Activated naive CD4-positive, alpha-beta T cell treated with anti-CD3 and anti-CD28 coated beads, Interleukin-2, amount 50 U/mL, for 24 hours (primary cell): ENCODE measurements at regions not wholly inside any gene's neighbourhood (a gene's known extent, or its start where the extent isn't known, plus 50 kb on each side); places are given as distances from the start of the nearest gene placed in this dataset.

Experiments
- H3K27ac Mint-ChIP-seq: one replicate; pipeline ENCODE4 v1.8.0; 2021; ENCODE audit warnings: mild to moderate bottlenecking, mixed read lengths
- H3K27me3 Mint-ChIP-seq: one replicate; pipeline ENCODE4 v1.8.0; 2021; ENCODE audit warnings: mixed read lengths
- H3K36me3 Mint-ChIP-seq: one replicate; pipeline ENCODE4 v1.8.0; 2021; ENCODE audit warnings: mixed read lengths
- H3K4me1 Mint-ChIP-seq: one replicate; pipeline ENCODE4 v1.8.0; 2021; ENCODE audit warnings: mixed read lengths
- H3K4me3 Mint-ChIP-seq: one replicate; pipeline ENCODE4 v1.8.0; 2021; ENCODE audit warnings: mild to moderate bottlenecking, mixed read lengths
- H3K9me3 Mint-ChIP-seq: one replicate; pipeline ENCODE4 v1.8.0; 2021; ENCODE audit warnings: mixed read lengths

DNA sequence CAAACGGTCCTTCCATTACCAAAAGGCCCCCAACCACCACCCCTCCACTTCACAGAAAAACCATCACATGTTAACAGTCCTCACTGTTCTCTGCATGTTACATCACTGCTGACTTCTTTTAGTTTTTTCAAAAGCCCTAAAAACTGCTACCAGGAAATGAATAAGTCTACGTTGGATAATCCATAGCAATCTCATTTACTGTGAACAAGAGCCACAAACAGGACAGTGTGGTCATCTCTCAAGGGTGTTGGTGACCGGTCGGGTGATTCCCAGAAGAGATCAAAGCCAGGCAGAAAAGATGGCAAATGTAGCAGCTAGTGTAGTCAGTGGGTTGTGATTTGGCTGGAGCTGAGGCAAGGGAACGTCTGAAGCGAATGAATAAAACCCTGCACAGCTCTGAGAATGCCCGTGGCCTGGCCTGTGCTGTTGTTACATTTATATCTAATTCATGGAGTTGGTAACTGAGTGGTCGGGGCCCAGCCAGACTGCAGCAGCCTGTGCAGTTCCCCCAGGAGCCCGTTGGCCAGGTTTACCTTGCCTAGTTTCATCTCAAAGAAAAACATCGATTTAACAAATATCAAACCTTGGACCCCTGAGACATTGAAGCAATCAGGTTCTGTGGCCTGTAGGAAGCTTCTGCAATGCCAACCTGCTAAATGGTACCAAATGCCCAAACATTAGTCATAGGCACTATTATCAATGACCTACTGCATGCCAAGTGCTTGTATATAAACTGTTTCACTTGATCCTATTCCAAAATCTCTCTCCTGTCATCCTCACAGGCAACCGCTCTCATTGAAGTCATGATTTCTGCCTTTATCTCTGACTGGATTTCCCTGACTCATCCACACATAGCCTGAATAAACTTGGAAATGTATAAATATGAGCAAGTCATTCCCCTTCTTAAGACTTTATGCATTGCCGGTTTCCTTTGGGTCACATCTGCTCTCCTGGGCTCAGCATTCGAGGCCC, 153.8 kb upstream of the SERP2 start:
- Mint-ChIP-seq H3K27ac (no peak overlapping the region), H3K4me3 (no peak overlapping the region), H3K4me1 (no peaks in the 10 kb centered on the region), H3K9me3 (no peaks in the 10 kb centered on the region), H3K36me3 (no peaks in the 10 kb centered on the region), H3K27me3 (no peaks in the 10 kb centered on the region)

GRCh38 chr13:44220948-44221347, 152.7 kb upstream of the SERP2 start:
- H3K4me1 Mint-ChIP-seq: no peaks in the 10 kb centered on the region

GRCh38 chr13:44221657-44222056, 152.0 kb upstream of the SERP2 start:
- no peaks in the 10 kb centered on the region for H3K4me1 Mint-ChIP-seq
- H3K27ac Mint-ChIP-seq: no peak overlapping the region
- no peaks in the 10 kb centered on the region for H3K9me3 Mint-ChIP-seq
- no peaks in the 10 kb centered on the region for H3K36me3 Mint-ChIP-seq
- H3K4me3 Mint-ChIP-seq: no peak overlapping the region
- no peaks in the 10 kb centered on the region for H3K27me3 Mint-ChIP-seq

More at GRCh38 chr13:44220948-44221347, 152.7 kb upstream of the SERP2 start:
- Mint-ChIP-seq H3K4me3 (no peak overlapping the region), H3K9me3 (no peaks in the 10 kb centered on the region), H3K36me3 (no peaks in the 10 kb centered on the region), H3K27ac (no peak overlapping the region), H3K27me3 (no peaks in the 10 kb centered on the region)

- no peak overlapping the region for H3K27ac Mint-ChIP-seq
- H3K9me3 Mint-ChIP-seq: no peaks in the 10 kb centered on the region
- H3K4me1 Mint-ChIP-seq: no peaks in the 10 kb centered on the region
- no peak overlapping the region for H3K4me3 Mint-ChIP-seq
- H3K36me3 Mint-ChIP-seq: no peaks in the 10 kb centered on the region
- no peaks in the 10 kb centered on the region for H3K27me3 Mint-ChIP-seq
Observed at GRCh38 chr13:44223770-44224444, 149.7 kb upstream of the SERP2 start.

GRCh38 chr13:44224450-44225149, 149.0 kb upstream of the SERP2 start:
- no peaks in the 10 kb centered on the region for H3K4me1 Mint-ChIP-seq
- no peaks in the 10 kb centered on the region for H3K27me3 Mint-ChIP-seq
- H3K9me3 Mint-ChIP-seq: no peaks in the 10 kb centered on the region
- no peak overlapping the region for H3K4me3 Mint-ChIP-seq
- H3K36me3 Mint-ChIP-seq: no peaks in the 10 kb centered on the region
- no peak overlapping the region for H3K27ac Mint-ChIP-seq

GRCh38 chr13:44229371-44230030, 144.1 kb upstream of the SERP2 start:
- Mint-ChIP-seq H3K27ac (no peak overlapping the region), H3K9me3 (no peaks in the 10 kb centered on the region), H3K27me3 (no peaks in the 10 kb centered on the region), H3K4me3 (no peak overlapping the region), H3K4me1 (no peaks in the 10 kb centered on the region), H3K36me3 (no peaks in the 10 kb centered on the region)

DNA sequence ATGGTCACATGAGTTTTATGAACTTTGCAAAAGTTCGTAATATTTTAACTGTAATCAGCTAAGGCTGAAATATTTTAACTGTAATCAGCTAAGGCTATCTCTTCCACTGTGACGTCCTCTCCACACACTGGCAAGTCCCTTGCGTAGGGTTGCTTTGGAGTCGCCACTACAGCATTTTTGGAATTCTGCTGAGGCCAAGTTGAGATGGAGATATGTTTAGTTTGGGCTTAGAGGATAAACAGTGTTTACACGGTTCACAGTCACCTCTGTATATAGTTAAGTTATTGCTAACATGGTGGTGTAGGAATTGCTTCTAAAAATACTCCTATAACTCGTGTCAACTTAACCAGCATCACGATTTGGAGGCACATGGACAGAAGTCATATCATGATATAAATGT, 143.6 kb upstream of the SERP2 start:
- Mint-ChIP-seq H3K4me3 (no peak overlapping the region), H3K27me3 (no peaks in the 10 kb centered on the region), H3K4me1 (no peaks in the 10 kb centered on the region), H3K9me3 (no peaks in the 10 kb centered on the region), H3K36me3 (no peaks in the 10 kb centered on the region), H3K27ac (no peak overlapping the region)

DNA sequence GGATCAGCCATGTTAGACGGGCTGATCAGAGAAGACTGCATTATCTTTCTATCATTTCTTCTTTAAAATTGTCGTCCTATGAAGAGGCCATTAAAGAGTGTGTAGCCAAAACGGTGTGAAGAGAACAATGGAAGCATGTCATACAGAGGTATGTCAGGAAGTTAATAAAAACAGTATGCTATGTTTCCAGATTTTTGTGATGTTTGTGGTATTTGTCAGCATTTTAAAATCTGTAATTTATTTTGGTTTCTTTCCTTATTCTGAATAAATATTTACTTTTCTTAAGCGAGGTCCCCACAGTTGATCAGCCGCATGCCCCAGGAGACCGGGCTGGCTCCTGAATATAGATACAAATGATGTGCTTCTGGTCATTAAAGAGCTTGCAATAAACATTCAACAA, 142.9 kb upstream of the SERP2 start:
- H3K4me1 Mint-ChIP-seq: no peaks in the 10 kb centered on the region
- H3K36me3 Mint-ChIP-seq: no peaks in the 10 kb centered on the region
- no peaks in the 10 kb centered on the region for H3K9me3 Mint-ChIP-seq
- H3K4me3 Mint-ChIP-seq: no peak overlapping the region
- no peaks in the 10 kb centered on the region for H3K27me3 Mint-ChIP-seq
- H3K27ac Mint-ChIP-seq: no peak overlapping the region

DNA sequence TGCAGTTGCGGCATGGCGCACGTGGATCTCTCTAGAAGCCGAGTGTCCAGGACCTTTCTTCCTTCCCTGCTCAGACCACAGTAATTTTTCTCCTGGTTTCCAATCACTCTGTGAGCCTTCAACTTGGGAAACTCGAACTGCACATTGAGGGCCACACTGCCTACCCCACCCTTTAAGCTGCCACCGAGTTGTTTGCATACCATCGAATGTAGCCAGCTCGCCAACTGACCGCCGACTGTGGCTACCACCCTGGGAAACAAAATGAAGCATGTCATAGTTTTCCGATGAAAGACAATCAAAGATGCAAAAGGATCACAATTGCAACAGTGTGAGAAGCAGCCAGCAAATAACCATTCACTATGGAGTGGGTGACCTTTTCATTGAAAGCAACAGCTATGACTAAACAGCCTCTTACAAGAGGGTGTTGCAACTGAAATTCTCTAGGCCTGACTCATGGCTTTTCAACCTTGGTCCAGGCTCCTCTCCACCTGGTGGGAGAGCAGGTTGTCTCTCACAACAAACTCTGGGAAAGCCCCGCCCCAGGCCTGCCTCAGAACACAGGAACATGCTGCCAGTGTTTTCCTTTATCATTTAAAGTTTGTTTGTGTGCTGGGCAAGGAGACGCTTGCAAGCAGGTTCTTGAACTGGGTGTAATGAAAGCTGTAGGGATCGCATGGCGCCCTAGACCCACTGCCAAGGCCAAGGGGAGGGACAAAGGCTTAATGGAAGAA, 141.7 kb upstream of the SERP2 start:
- Mint-ChIP-seq H3K9me3 (no peaks in the 10 kb centered on the region), H3K27ac (no peak overlapping the region), H3K4me1 (no peaks in the 10 kb centered on the region), H3K36me3 (no peaks in the 10 kb centered on the region), H3K27me3 (no peaks in the 10 kb centered on the region), H3K4me3 (no peak overlapping the region)

DNA sequence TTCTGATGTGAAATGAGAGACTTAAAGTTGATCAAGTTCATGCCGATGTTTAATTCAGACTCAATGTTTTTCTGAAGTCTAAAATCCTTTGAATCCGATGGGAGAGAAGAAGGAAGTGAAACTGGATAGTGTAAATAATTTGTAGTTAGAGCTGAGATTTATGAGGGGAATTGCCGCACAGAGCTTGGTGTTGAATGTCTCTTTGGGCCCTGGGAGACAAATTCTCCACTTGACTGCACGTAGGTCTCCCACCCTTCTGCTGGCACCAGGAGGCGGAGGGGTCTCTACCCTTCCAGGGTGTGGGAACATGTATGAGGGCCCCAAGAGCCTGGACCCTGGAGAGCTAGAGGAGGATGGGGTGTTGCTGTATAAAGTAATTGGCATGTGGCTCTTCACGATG, 140.8 kb upstream of the SERP2 start:
- Mint-ChIP-seq H3K36me3 (no peaks in the 10 kb centered on the region), H3K9me3 (no peaks in the 10 kb centered on the region), H3K27ac (no peak overlapping the region), H3K27me3 (no peaks in the 10 kb centered on the region), H3K4me1 (no peaks in the 10 kb centered on the region), H3K4me3 (no peak overlapping the region)

DNA sequence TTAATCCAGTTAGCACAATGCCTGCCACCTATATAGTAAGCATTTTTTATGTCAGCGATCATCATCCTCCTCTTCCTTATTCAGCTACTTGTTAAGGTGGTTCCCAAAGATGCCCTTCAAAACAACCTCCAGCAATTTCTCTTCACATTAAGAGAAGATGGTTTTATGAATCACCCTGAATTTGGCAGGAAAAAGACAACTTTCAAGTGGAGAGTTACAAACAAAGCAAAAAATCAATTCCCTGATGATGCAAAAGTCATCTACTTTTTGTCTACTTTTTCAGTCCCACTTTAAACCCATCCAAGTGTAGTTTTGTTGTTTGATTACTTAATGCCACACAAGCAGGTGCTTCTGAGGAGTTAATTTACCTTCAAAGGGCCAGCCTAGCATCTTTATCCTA, 139.1 kb upstream of the SERP2 start:
- H3K4me3 Mint-ChIP-seq: no peak overlapping the region
- no peaks in the 10 kb centered on the region for H3K9me3 Mint-ChIP-seq
- no peaks in the 10 kb centered on the region for H3K27me3 Mint-ChIP-seq
- no peaks in the 10 kb centered on the region for H3K36me3 Mint-ChIP-seq
- H3K27ac Mint-ChIP-seq: no peak overlapping the region
- no peaks in the 10 kb centered on the region for H3K4me1 Mint-ChIP-seq

GRCh38 chr13:44236370-44236769, 137.3 kb upstream of the SERP2 start:
- no peaks in the 10 kb centered on the region for H3K4me1 Mint-ChIP-seq
- H3K27ac Mint-ChIP-seq: no peak overlapping the region
- H3K9me3 Mint-ChIP-seq: no peaks in the 10 kb centered on the region
- no peaks in the 10 kb centered on the region for H3K27me3 Mint-ChIP-seq
- H3K4me3 Mint-ChIP-seq: no peak overlapping the region
- no peaks in the 10 kb centered on the region for H3K36me3 Mint-ChIP-seq

DNA sequence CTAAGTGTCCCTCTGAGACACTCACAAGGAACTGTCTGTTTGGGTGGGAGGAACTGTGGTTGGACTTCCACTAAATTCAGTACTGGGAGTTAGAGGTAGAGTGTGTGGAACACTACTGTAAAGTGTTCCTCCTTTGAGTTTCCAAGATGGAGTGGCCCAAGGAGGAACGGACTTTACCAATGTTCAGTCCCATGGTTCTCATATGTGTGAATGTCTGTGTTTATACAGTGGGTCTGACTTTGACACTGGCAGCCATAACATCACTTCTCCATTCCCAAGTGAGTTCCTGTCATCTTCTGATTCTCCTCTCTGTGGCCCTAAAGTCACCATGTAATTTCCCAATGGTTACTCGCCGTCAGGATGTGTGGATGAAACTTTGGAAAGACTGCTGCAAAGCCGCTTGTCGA, 136.8 kb upstream of the SERP2 start:
- H3K4me3 Mint-ChIP-seq: no peak overlapping the region
- H3K27me3 Mint-ChIP-seq: no peaks in the 10 kb centered on the region
- no peak overlapping the region for H3K27ac Mint-ChIP-seq
- no peaks in the 10 kb centered on the region for H3K36me3 Mint-ChIP-seq
- no peaks in the 10 kb centered on the region for H3K4me1 Mint-ChIP-seq
- no peaks in the 10 kb centered on the region for H3K9me3 Mint-ChIP-seq

DNA sequence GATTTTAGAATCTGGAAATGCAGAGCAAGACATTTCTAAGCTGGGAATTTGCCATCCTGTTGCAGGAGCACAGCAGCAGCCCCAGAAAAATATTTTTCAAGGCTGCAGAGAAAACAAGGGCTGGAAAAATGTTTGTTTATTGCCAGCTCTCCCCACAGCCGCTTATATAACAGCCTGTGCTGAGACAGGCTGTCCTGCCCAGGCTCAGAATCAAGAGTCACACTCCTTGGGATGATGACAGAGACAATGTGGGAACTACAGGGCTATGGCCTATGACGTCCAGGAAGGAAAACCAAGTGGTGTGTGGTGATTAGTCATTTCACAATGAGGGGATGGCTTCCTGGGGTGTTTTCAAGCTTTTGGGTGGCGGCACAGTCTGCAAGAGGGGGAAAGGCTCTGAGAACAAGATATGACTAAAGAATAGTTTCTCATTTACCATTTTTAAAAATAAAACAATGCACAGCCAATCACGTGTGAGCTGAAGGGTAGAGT, 136.3 kb upstream of the SERP2 start:
- H3K36me3 Mint-ChIP-seq: no peaks in the 10 kb centered on the region
- no peaks in the 10 kb centered on the region for H3K4me1 Mint-ChIP-seq
- H3K4me3 Mint-ChIP-seq: no peak overlapping the region
- H3K9me3 Mint-ChIP-seq: no peaks in the 10 kb centered on the region
- no peak overlapping the region for H3K27ac Mint-ChIP-seq
- no peaks in the 10 kb centered on the region for H3K27me3 Mint-ChIP-seq
